B cell (primary cell): ENCODE measurements at regions not wholly inside any gene's neighbourhood (a gene's known extent, or its start where the extent isn't known, plus 50 kb on each side); places are given as distances from the start of the nearest gene placed in this dataset.

Experiments
- ATAC-seq: fragments of 200-7000 bp; cut with Tn5 transposase; one replicate; pipeline ENCODE4 v1.10.0; 2021; ENCODE audit warnings: low read depth, mild to moderate bottlenecking, moderate number of reproducible peaks, moderate library complexity
- CTCF ChIA-PET: fragments of 350-600 bp; sonication (Branson Sonifier 250); formaldehyde crosslinking; loops from one replicate; lab custom pipeline; 2021; ENCODE audit warnings: antibody characterized with exemption, inconsistent platforms; lab: Charles Lee
- POLR2A ChIA-PET: fragments of 350-600 bp; sonication (Branson Sonifier 250); formaldehyde crosslinking; loops from one replicate; lab custom pipeline; 2021; ENCODE audit warnings: antibody characterized with exemption; lab: Charles Lee
- DNase-seq: peaks from one replicate; pipeline ENCODE4 v3.0.0; 2013
- H2AFZ ChIP-seq: 2 replicates; pipeline ENCODE4 v1.6.1; 2012; ENCODE audit warnings: mild to moderate bottlenecking, low read depth, low read length; ENCODE audit not compliant: insufficient read depth, poor library complexity, severe bottlenecking
- H3K27ac ChIP-seq, 2 donors: 1 replicate in 1 of 2; 2 replicates in 1 of 2; pipeline ENCODE4 v1.5.1; 2012 to 2013; ENCODE audit warnings: low read length in 2 of 2, mild to moderate bottlenecking in 2 of 2, moderate library complexity in 1 of 2
- H3K27me3 ChIP-seq, 4 experiments: fragments of 200-600 bp in 1 of 4; sonication (generic) in 1 of 4; replicated peaks in 1 of 4; 1 replicate in 2 of 4; 2 replicates in 2 of 4; pipeline versions ENCODE4 v1.6.1 to v1.7.0; 2013 to 2016; ENCODE audit warnings: low read length in 3 of 4, mild to moderate bottlenecking in 2 of 4, mixed read lengths in 1 of 4, moderate library complexity in 1 of 4; ENCODE audit not compliant: insufficient read depth in 4 of 4, control insufficient read depth in 3 of 4; ENCODE audit errors: control extremely low read depth in 1 of 4
- H3K36me3 ChIP-seq, 2 experiments: replicated peaks in 1 of 2; 1 replicate in 1 of 2; 2 replicates in 1 of 2; pipeline versions ENCODE4 v1.6.1 to v1.7.1; 2013; ENCODE audit warnings: low read length in 1 of 2; ENCODE audit not compliant: insufficient read depth in 2 of 2, control insufficient read depth in 1 of 2; ENCODE audit errors: control extremely low read depth in 1 of 2, extremely low read depth in 1 of 2
- H3K4me1 ChIP-seq, 2 donors: fragments of 200-600 bp in 1 of 2; sonication (generic) in 1 of 2; 1 replicate in 1 of 2; 2 replicates in 1 of 2; pipeline versions ENCODE4 v1.5.1 to v1.6.1; 2013 to 2017; ENCODE audit warnings: low read length in 2 of 2; ENCODE audit not compliant: control insufficient read depth in 2 of 2, insufficient read depth in 2 of 2
- H3K4me2 ChIP-seq: replicated peaks from 2 replicates; pipeline ENCODE3; 2012; ENCODE audit warnings: mild to moderate bottlenecking, low read depth, low read length; ENCODE audit not compliant: poor library complexity, severe bottlenecking
- H3K4me3 ChIP-seq, 5 experiments: fragments of 200-600 bp in 1 of 5; sonication (generic) in 1 of 5; 1 replicate in 3 of 5; 2 replicates in 2 of 5; pipeline versions ENCODE4 v1.5.1 to v1.7.0; 2011 to 2016; ENCODE audit warnings: low read length in 4 of 5, mild to moderate bottlenecking in 4 of 5, low read depth in 2 of 5, control low read depth in 1 of 5, moderate library complexity in 1 of 5; ENCODE audit not compliant: insufficient read depth in 1 of 5; ENCODE audit errors: control extremely low read depth in 1 of 5, extremely low read depth in 1 of 5
- H3K79me2 ChIP-seq: fragments of 200-600 bp; sonication (generic); one replicate; pipeline ENCODE4 v1.6.0; 2016; ENCODE audit warnings: low read length; ENCODE audit not compliant: control insufficient read depth, insufficient read depth
- H3K9ac ChIP-seq: fragments of 200-600 bp; sonication (generic); 2 replicates; pipeline ENCODE4 v1.6.1; 2017; ENCODE audit warnings: mild to moderate bottlenecking, low read length, moderate library complexity
- H3K9me3 ChIP-seq, 3 donors: one replicate each; pipeline versions ENCODE4 v1.6.1 to v1.7.1; 2013; ENCODE audit warnings: low read length in 2 of 3; ENCODE audit not compliant: control insufficient read depth in 2 of 3, insufficient read depth in 1 of 3; ENCODE audit errors: control extremely low read depth in 1 of 3
- H4K20me1 ChIP-seq: 2 replicates; pipeline ENCODE4 v1.6.0; 2012; ENCODE audit warnings: mild to moderate bottlenecking, low read length; ENCODE audit not compliant: insufficient read depth, control insufficient read depth, poor library complexity, severe bottlenecking
- H3K27ac Mint-ChIP-seq: one replicate; pipeline ENCODE4 v1.8.0; 2021; ENCODE audit warnings: mixed read lengths
- H3K27me3 Mint-ChIP-seq: one replicate; pipeline ENCODE4 v1.8.0; 2021; ENCODE audit warnings: mixed read lengths
- H3K4me1 Mint-ChIP-seq: one replicate; pipeline ENCODE4 v1.8.0; 2021; ENCODE audit warnings: mixed read lengths
- H3K4me3 Mint-ChIP-seq: one replicate; pipeline ENCODE4 v1.8.0; 2021; ENCODE audit warnings: mixed read lengths
- H3K9me3 Mint-ChIP-seq: one replicate; pipeline ENCODE4 v1.8.0; 2022; ENCODE audit warnings: mixed read lengths; ENCODE audit not compliant: insufficient read depth
- CTCF ChIP-seq: fragments of 200-600 bp; IDR thresholded peaks from one replicate; pipeline ENCODE4 v1.8.0; 2022; ENCODE audit warnings: antibody characterized with exemption, mild to moderate bottlenecking
- EZH2 ChIP-seq: IDR thresholded peaks from 2 replicates; pipeline ENCODE4 v1.6.1; 2012; ENCODE audit warnings: borderline replicate concordance, low read depth, mild to moderate bottlenecking, moderate library complexity, low read length; ENCODE audit not compliant: insufficient read depth, poor library complexity, severe bottlenecking
- WGBS: methylation state at CpG from one replicate; pipeline ENCODE4 v1.1.5; 2013; ENCODE audit warnings: missing lambda C conversion rate; ENCODE audit not compliant: insufficient coverage; 5-methylcytosine and 5-hydroxymethylcytosine counted together
- intact Hi-C: fragments of 100-400 bp; cut with micrococcal nuclease; formaldehyde crosslinking; loops from one replicate; pipeline ENCODE4 v1.10.0; 2022

GRCh38 chr19:28292822-28293500, 920.0 kb downstream of the UQCRFS1 start:
- Mint-ChIP-seq H3K4me1 (no peaks in the 10 kb centered on the region), H3K9me3 (peaks cover 16% of the 10 kb centered on the region), H3K27me3 (no peaks in the 10 kb centered on the region), H3K4me3 (no peak overlapping the region), H3K27ac (no peak overlapping the region)
- H3K9ac ChIP-seq = no peak overlapping the region
- no peak for DNase-seq
- TF ChIP-seq EZH2 = no peak
- no peak for TF ChIP-seq CTCF
- ATAC-seq = no peak
- H3K4me2 ChIP-seq = no peak overlapping the region
- no peaks in the 10 kb centered on the region for H3K79me2 ChIP-seq
- no peak overlapping the region for H3K4me3 ChIP-seq
- intact Hi-C loops = no loop called here
- H3K27ac ChIP-seq = no peak overlapping the region
- ChIA-PET CTCF (no interaction called here), POLR2A (no interaction called here)
- H3K36me3 ChIP-seq = no peaks in the 10 kb centered on the region
- no peak overlapping the region for H2AFZ ChIP-seq
- WGBS = 54% methylated on average over 8 of the region's 10 CpGs
- H3K9me3 ChIP-seq = peaks cover 0 to 20% (median 0%) of the 10 kb centered on the region in 3 donors
- no peaks in the 10 kb centered on the region for H3K27me3 ChIP-seq
- no peaks in the 10 kb centered on the region for H4K20me1 ChIP-seq
- no peaks in the 10 kb centered on the region for H3K4me1 ChIP-seq

DNA sequence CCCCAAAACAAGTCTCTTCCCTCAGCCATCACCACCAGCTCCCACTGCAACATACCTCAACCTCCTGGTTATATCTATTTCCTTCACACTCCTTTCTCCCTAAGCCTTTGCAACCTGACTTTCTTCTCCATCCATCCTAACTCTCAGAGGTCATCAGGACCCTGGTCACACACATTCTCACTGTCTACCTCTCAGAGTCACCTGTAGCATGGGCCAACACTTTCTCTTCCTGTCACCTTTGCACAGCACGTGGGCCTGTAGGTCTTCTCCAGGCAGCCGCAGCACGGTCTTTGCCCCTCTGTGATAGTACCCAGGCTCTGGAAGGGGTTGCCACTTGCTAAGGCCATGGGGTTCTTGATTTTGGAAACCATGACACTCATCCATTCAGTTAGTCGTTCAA, 921.1 kb downstream of the UQCRFS1 start:
- H3K27ac ChIP-seq = no peak overlapping the region
- CTCF ChIA-PET = interaction anchor here (0.7 kb wide), 1 partner anchor 102 kb away, joined by 3 read pairs; no protein-coding TSS in a partner anchor
- Mint-ChIP-seq H3K27me3 (no peaks in the 10 kb centered on the region), H3K4me3 (no peak overlapping the region), H3K4me1 (no peaks in the 10 kb centered on the region), H3K27ac (no peak overlapping the region), H3K9me3 (peaks cover 19% of the 10 kb centered on the region)
- no peak overlapping the region for H3K4me3 ChIP-seq
- ATAC-seq (no peak), DNase-seq (no peak)
- no peaks in the 10 kb centered on the region for H3K27me3 ChIP-seq
- POLR2A ChIA-PET = no interaction called here
- 77% methylated on average over 4 of the region's 4 CpGs for WGBS
- no peaks in the 10 kb centered on the region for H3K36me3 ChIP-seq
- intact Hi-C loops = no loop called here
- no peak overlapping the region for H2AFZ ChIP-seq
- H4K20me1 ChIP-seq = no peaks in the 10 kb centered on the region
- TF ChIP-seq CTCF (no peak), EZH2 (no peak)
- H3K9ac ChIP-seq = no peak overlapping the region
- H3K4me1 ChIP-seq = no peaks in the 10 kb centered on the region
- peaks cover 0 to 14% (median 0%) of the 10 kb centered on the region in 3 donors for H3K9me3 ChIP-seq
- no peaks in the 10 kb centered on the region for H3K79me2 ChIP-seq
- no peak overlapping the region for H3K4me2 ChIP-seq
